ENCODE measurements at regions not wholly inside any gene's neighbourhood (a gene's known extent, or its start where the extent isn't known, plus 50 kb on each side); places are given as distances from the start of the nearest gene placed in this dataset.

DNA sequence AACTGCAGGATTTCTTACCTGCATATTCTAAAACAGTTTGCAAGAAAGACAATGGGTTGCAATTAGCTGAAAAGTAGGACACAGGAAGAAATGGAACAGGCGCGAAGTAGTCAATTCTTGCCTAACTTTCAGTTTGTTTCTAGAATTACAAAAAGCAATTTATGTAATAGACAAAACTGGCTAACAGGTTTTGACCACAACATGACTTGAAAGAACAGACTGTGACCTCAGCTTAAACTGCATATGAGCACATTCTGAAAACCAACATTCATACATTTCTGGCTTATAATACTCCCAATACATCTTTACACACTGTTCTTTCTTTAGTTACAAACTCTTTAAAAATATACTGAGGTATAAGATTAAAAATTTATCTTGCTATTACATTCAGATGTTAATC is 405.9 kb upstream of the B3GALT2 start:
- TF ChIP-seq POLR2A (IDR thresholded peaks at IDR 0.05; ENCODE audit: low read length) (no peak), PHF8 (IDR thresholded peaks at IDR 0.05; ENCODE audit: borderline replicate concordance, low read depth) (no peak), EP300 (IDR thresholded peaks at IDR 0.05) (no peak), USF2 (IDR thresholded peaks at IDR 0.05) (no peak), ESRRA (IDR thresholded peaks at IDR 0.05; ENCODE audit: borderline replicate concordance, low read length) (no peak), MAZ (IDR thresholded peaks at IDR 0.05; ENCODE audit: borderline replicate concordance, low read depth, low read length) (no peak), POLR2AphosphoS2 (conservative IDR thresholded peaks at IDR 0.05; ENCODE audit: low read length) (no peak), NFE2L2 (conservative IDR thresholded peaks at IDR 0.05; ENCODE audit: low read length) (no peak), MYC (IDR thresholded peaks at IDR 0.05; ENCODE audit: borderline replicate concordance, low read length) (no peak), RFX5 (IDR thresholded peaks at IDR 0.05) (no peak), KDM5A (IDR thresholded peaks at IDR 0.05) (no peak), ZFP36 (IDR thresholded peaks at IDR 0.05; ENCODE audit: borderline replicate concordance, partially characterized antibody) (no peak)
- TF ChIP-seq, protein P1, sequence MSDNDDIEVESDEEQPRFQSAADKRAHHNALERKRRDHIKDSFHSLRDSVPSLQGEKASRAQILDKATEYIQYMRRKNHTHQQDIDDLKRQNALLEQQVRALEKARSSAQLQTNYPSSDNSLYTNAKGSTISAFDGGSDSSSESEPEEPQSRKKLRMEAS (IDR thresholded peaks at IDR 0.05): no peak
- TF ChIP-seq, protein P2, sequence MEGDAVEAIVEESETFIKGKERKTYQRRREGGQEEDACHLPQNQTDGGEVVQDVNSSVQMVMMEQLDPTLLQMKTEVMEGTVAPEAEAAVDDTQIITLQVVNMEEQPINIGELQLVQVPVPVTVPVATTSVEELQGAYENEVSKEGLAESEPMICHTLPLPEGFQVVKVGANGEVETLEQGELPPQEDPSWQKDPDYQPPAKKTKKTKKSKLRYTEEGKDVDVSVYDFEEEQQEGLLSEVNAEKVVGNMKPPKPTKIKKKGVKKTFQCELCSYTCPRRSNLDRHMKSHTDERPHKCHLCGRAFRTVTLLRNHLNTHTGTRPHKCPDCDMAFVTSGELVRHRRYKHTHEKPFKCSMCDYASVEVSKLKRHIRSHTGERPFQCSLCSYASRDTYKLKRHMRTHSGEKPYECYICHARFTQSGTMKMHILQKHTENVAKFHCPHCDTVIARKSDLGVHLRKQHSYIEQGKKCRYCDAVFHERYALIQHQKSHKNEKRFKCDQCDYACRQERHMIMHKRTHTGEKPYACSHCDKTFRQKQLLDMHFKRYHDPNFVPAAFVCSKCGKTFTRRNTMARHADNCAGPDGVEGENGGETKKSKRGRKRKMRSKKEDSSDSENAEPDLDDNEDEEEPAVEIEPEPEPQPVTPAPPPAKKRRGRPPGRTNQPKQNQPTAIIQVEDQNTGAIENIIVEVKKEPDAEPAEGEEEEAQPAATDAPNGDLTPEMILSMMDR (IDR thresholded peaks at IDR 0.05): no peak

All from A549 (cell line).